ENCODE measurements at regions not wholly inside any gene's neighbourhood (a gene's known extent, or its start where the extent isn't known, plus 50 kb on each side); places are given as distances from the start of the nearest gene placed in this dataset.
A peak's percentile ranks its signal among the peaks of the same experiment; 100 is the strongest.

- Mint-ChIP-seq H3K27me3 (ENCODE audit: low read depth) (no peaks in the 10 kb centered on the region; the same call in 1 of the 2 replicates), H3K36me3 (no peaks in the 10 kb centered on the region), H3K27ac (peak overlapping the region; percentile 58), H3K9me3 (no peaks in the 10 kb centered on the region), H3K4me3 (peak overlapping the region; percentile 13), H3K4me1 (peaks cover 57% of the 10 kb centered on the region)
- peak; percentile 41 for ATAC-seq
- TF ChIP-seq ZNF416 (CRISPR knock-in tag; IDR thresholded peaks at IDR 0.05) (no peak), FOXJ3 (CRISPR knock-in tag; IDR thresholded peaks at IDR 0.05; ENCODE audit: borderline replicate concordance) (no peak), FOXP4 (CRISPR knock-in tag; IDR thresholded peaks at IDR 0.05) (no peak), TEAD1 (CRISPR knock-in tag; IDR thresholded peaks at IDR 0.05) (0 out of 2 replicates have a peak, but pooled peaks have one; percentile 24), ETV6 (CRISPR knock-in tag; IDR thresholded peaks at IDR 0.05) (0 out of 2 replicates have a peak, but pooled peaks have one; percentile 19), FOXP1 (CRISPR knock-in tag; IDR thresholded peaks at IDR 0.05; ENCODE audit: borderline replicate concordance) (no peak), NR3C1 (CRISPR knock-in tag; conservative IDR thresholded peaks at IDR 0.05; ENCODE audit: low read depth) (no peak)
- TF ChIP-seq, protein P1, sequence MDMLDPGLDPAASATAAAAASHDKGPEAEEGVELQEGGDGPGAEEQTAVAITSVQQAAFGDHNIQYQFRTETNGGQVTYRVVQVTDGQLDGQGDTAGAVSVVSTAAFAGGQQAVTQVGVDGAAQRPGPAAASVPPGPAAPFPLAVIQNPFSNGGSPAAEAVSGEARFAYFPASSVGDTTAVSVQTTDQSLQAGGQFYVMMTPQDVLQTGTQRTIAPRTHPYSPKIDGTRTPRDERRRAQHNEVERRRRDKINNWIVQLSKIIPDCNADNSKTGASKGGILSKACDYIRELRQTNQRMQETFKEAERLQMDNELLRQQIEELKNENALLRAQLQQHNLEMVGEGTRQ (CRISPR knock-in tag; IDR thresholded peaks at IDR 0.05) = no peak
- TF ChIP-seq, protein P2, sequence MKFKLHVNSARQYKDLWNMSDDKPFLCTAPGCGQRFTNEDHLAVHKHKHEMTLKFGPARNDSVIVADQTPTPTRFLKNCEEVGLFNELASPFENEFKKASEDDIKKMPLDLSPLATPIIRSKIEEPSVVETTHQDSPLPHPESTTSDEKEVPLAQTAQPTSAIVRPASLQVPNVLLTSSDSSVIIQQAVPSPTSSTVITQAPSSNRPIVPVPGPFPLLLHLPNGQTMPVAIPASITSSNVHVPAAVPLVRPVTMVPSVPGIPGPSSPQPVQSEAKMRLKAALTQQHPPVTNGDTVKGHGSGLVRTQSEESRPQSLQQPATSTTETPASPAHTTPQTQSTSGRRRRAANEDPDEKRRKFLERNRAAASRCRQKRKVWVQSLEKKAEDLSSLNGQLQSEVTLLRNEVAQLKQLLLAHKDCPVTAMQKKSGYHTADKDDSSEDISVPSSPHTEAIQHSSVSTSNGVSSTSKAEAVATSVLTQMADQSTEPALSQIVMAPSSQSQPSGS (CRISPR knock-in tag; IDR thresholded peaks at IDR 0.05; ENCODE audit: borderline replicate concordance, low read depth) = no peak
- TF ChIP-seq, protein P3, sequence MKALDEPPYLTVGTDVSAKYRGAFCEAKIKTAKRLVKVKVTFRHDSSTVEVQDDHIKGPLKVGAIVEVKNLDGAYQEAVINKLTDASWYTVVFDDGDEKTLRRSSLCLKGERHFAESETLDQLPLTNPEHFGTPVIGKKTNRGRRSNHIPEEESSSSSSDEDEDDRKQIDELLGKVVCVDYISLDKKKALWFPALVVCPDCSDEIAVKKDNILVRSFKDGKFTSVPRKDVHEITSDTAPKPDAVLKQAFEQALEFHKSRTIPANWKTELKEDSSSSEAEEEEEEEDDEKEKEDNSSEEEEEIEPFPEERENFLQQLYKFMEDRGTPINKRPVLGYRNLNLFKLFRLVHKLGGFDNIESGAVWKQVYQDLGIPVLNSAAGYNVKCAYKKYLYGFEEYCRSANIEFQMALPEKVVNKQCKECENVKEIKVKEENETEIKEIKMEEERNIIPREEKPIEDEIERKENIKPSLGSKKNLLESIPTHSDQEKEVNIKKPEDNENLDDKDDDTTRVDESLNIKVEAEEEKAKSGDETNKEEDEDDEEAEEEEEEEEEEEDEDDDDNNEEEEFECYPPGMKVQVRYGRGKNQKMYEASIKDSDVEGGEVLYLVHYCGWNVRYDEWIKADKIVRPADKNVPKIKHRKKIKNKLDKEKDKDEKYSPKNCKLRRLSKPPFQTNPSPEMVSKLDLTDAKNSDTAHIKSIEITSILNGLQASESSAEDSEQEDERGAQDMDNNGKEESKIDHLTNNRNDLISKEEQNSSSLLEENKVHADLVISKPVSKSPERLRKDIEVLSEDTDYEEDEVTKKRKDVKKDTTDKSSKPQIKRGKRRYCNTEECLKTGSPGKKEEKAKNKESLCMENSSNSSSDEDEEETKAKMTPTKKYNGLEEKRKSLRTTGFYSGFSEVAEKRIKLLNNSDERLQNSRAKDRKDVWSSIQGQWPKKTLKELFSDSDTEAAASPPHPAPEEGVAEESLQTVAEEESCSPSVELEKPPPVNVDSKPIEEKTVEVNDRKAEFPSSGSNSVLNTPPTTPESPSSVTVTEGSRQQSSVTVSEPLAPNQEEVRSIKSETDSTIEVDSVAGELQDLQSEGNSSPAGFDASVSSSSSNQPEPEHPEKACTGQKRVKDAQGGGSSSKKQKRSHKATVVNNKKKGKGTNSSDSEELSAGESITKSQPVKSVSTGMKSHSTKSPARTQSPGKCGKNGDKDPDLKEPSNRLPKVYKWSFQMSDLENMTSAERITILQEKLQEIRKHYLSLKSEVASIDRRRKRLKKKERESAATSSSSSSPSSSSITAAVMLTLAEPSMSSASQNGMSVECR (CRISPR knock-in tag; IDR thresholded peaks at IDR 0.05; ENCODE audit: borderline replicate concordance) = no peak
- POLR2A ChIA-PET = interaction anchor here (1.1 to 1.6 kb wide), 3 partner anchors 56 to 100 kb away, joined by 3 to 4 read pairs (median 3); no protein-coding TSS in a partner anchor
- CTCF ChIA-PET = interaction anchor here (0.7 to 1.6 kb wide), 6 partner anchors 14 to 182 kb away, joined by 3 to 4 read pairs (median 3); no protein-coding TSS in a partner anchor
- peak; percentile 38 for DNase-seq (ENCODE audit: low spot score)
Observed at GRCh38 chr15:29921130-29921601, 98.9 kb upstream of the TJP1 start.

- ChIA-PET POLR2A (interaction anchor here (1.1 to 1.6 kb wide), 3 partner anchors 56 to 99 kb away, joined by 3 to 4 read pairs (median 3); no protein-coding TSS in a partner anchor), CTCF (interaction anchor here (0.9 to 1.6 kb wide), 3 partner anchors 15 to 18 kb away, joined by 3 to 4 read pairs (median 4); no protein-coding TSS in a partner anchor)
- no peak for ATAC-seq
- H3K27me3 Mint-ChIP-seq (ENCODE audit: low read depth) = no peaks in the 10 kb centered on the region; the same call in 1 of the 2 replicates
- no peaks in the 10 kb centered on the region for H3K36me3 Mint-ChIP-seq
- H3K4me1 Mint-ChIP-seq = peaks cover 53% of the 10 kb centered on the region
- H3K9me3 Mint-ChIP-seq = no peaks in the 10 kb centered on the region
- peak overlapping the region; percentile 58 for H3K27ac Mint-ChIP-seq
- peak overlapping the region; percentile 10; the same call in 1 of the 2 replicates for H3K4me3 Mint-ChIP-seq
- TF ChIP-seq, protein P4, sequence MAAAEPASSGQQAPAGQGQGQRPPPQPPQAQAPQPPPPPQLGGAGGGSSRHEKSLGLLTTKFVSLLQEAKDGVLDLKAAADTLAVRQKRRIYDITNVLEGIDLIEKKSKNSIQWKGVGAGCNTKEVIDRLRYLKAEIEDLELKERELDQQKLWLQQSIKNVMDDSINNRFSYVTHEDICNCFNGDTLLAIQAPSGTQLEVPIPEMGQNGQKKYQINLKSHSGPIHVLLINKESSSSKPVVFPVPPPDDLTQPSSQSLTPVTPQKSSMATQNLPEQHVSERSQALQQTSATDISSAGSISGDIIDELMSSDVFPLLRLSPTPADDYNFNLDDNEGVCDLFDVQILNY (CRISPR knock-in tag; IDR thresholded peaks at IDR 0.05) = no peak
- TF ChIP-seq ZNF138 (CRISPR knock-in tag; conservative IDR thresholded peaks at IDR 0.05) (no peak), KAT7 (CRISPR knock-in tag; IDR thresholded peaks at IDR 0.05; ENCODE audit: borderline replicate concordance) (no peak), NFYB (CRISPR knock-in tag; conservative IDR thresholded peaks at IDR 0.05; ENCODE audit: low read depth) (no peak), SMAD3 (CRISPR knock-in tag; IDR thresholded peaks at IDR 0.05; ENCODE audit: borderline replicate concordance) (no peak), RELA (CRISPR knock-in tag; IDR thresholded peaks at IDR 0.05; ENCODE audit: borderline replicate concordance) (no peak), ZNF317 (CRISPR knock-in tag; IDR thresholded peaks at IDR 0.05; ENCODE audit: borderline replicate concordance, low read depth) (no peak), NFATC4 (CRISPR knock-in tag; IDR thresholded peaks at IDR 0.05) (no peak), ESRRA (CRISPR knock-in tag; IDR thresholded peaks at IDR 0.05; ENCODE audit: borderline replicate concordance) (no peak)
- TF ChIP-seq, protein P2 (CRISPR knock-in tag; IDR thresholded peaks at IDR 0.05; ENCODE audit: borderline replicate concordance, low read depth) = no peak
- TF ChIP-seq, protein P5, sequence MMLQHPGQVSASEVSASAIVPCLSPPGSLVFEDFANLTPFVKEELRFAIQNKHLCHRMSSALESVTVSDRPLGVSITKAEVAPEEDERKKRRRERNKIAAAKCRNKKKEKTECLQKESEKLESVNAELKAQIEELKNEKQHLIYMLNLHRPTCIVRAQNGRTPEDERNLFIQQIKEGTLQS (CRISPR knock-in tag; conservative IDR thresholded peaks at IDR 0.05) = no peak
- DNase-seq (ENCODE audit: low spot score) = no peak
Observed at GRCh38 chr15:29920515-29920914, 98.2 kb upstream of the TJP1 start.

Measured in WTC11 (cell line).